KMS-11 (cell line): ENCODE measurements at regions not wholly inside any gene's neighbourhood (a gene's known extent, or its start where the extent isn't known, plus 50 kb on each side); places are given as distances from the start of the nearest gene placed in this dataset.

Experiments
- H2AFZ ChIP-seq: fragments of 200-600 bp; sonication (generic); 2 replicates; pipeline ENCODE4 v1.6.1; 2016; ENCODE audit warnings: antibody characterized with exemption, mixed run types, low read depth
- H3K27ac ChIP-seq: fragments of 200-600 bp; sonication (generic); 2 replicates; pipeline ENCODE4 v1.6.1; 2016; ENCODE audit warnings: mild to moderate bottlenecking, mixed run types
- H3K27me3 ChIP-seq: fragments of 200-600 bp; sonication (generic); 2 replicates; pipeline ENCODE4 v1.6.1; 2017; ENCODE audit warnings: mild to moderate bottlenecking, low read depth, mixed run types, moderate library complexity; ENCODE audit not compliant: insufficient read depth
- H3K36me3 ChIP-seq: fragments of 200-600 bp; sonication (generic); 2 replicates; pipeline ENCODE4 v1.6.1; 2017; ENCODE audit warnings: mild to moderate bottlenecking, mixed run types; ENCODE audit not compliant: insufficient read depth
- H3K4me1 ChIP-seq: fragments of 200-600 bp; sonication (generic); 2 replicates; pipeline ENCODE4 v1.6.1; 2016; ENCODE audit warnings: mild to moderate bottlenecking, low read depth, mixed run types; ENCODE audit not compliant: poor library complexity, severe bottlenecking
- H3K4me2 ChIP-seq: fragments of 200-600 bp; sonication (generic); 2 replicates; pipeline ENCODE4 v1.7.0; 2016; ENCODE audit warnings: mild to moderate bottlenecking, mixed run types
- H3K4me3 ChIP-seq: fragments of 200-600 bp; sonication (generic); IDR thresholded peaks from 2 replicates; pipeline ENCODE4 v1.6.1; 2017; ENCODE audit warnings: low read depth, low read length, mixed read lengths; ENCODE audit not compliant: insufficient read depth
- H3K79me2 ChIP-seq: fragments of 200-600 bp; sonication (generic); 2 replicates; pipeline ENCODE4 v1.6.1; 2016; ENCODE audit warnings: low read depth, mixed run types; ENCODE audit not compliant: insufficient read depth
- H3K9ac ChIP-seq: fragments of 200-600 bp; sonication (generic); 2 replicates; pipeline ENCODE4 v1.6.1; 2016; ENCODE audit warnings: mild to moderate bottlenecking, mixed run types
- H4K20me1 ChIP-seq: fragments of 200-600 bp; sonication (generic); 2 replicates; pipeline ENCODE4 v1.6.1; 2016; ENCODE audit warnings: mild to moderate bottlenecking, mixed run types; ENCODE audit not compliant: insufficient read depth
- CTCF ChIP-seq: fragments of 200-600 bp; sonication (generic); conservative IDR thresholded peaks from 2 replicates; pipeline ENCODE4 v1.6.1; 2017; ENCODE audit warnings: low read depth, mild to moderate bottlenecking, antibody characterized with exemption, low read length, moderate library complexity, mixed read lengths

GRCh38 chr7:39810204-39810642, 139.8 kb upstream of the CDK13 start:
- no peaks in the 10 kb centered on the region for H3K27me3 ChIP-seq
- H3K4me2 ChIP-seq = no peak overlapping the region
- H3K9ac ChIP-seq = no peak overlapping the region
- H3K79me2 ChIP-seq = no peaks in the 10 kb centered on the region
- H4K20me1 ChIP-seq = no peaks in the 10 kb centered on the region
- H3K36me3 ChIP-seq = no peaks in the 10 kb centered on the region
- H3K4me1 ChIP-seq = peaks cover 2% of the 10 kb centered on the region
- TF ChIP-seq CTCF = no peak
- no peak overlapping the region for H3K27ac ChIP-seq
- H2AFZ ChIP-seq = no peak overlapping the region
- H3K4me3 ChIP-seq = no peak overlapping the region

GRCh38 chr7:39810710-39811109, 139.3 kb upstream of the CDK13 start:
- no peak overlapping the region for H3K9ac ChIP-seq
- H3K4me2 ChIP-seq = no peak overlapping the region
- no peak for TF ChIP-seq CTCF
- no peaks in the 10 kb centered on the region for H4K20me1 ChIP-seq
- no peaks in the 10 kb centered on the region for H3K36me3 ChIP-seq
- no peak overlapping the region for H3K27ac ChIP-seq
- peaks cover 7% of the 10 kb centered on the region for H3K4me1 ChIP-seq
- H3K4me3 ChIP-seq = no peak overlapping the region
- no peak overlapping the region for H2AFZ ChIP-seq
- H3K27me3 ChIP-seq = no peaks in the 10 kb centered on the region
- no peaks in the 10 kb centered on the region for H3K79me2 ChIP-seq

- no peaks in the 10 kb centered on the region for H3K36me3 ChIP-seq
- no peaks in the 10 kb centered on the region for H3K27me3 ChIP-seq
These were observed 138.9 kb upstream of the CDK13 start for GRCh38 chr7:39811161-39811614.

GRCh38 chr7:39816462-39817060, 133.5 kb upstream of the CDK13 start:
- Histone ChIP-seq H3K79me2 (no peaks in the 10 kb centered on the region), H3K4me2 (no peak overlapping the region), H3K9ac (no peak overlapping the region), H4K20me1 (no peaks in the 10 kb centered on the region), H2AFZ (no peak overlapping the region), H3K27me3 (no peaks in the 10 kb centered on the region), H3K27ac (no peak overlapping the region), H3K36me3 (no peaks in the 10 kb centered on the region), H3K4me1 (peaks cover 8% of the 10 kb centered on the region), H3K4me3 (no peak overlapping the region)
- TF ChIP-seq CTCF = no peak

More at GRCh38 chr7:39811161-39811614, 138.9 kb upstream of the CDK13 start:
- peaks cover 8% of the 10 kb centered on the region for H3K4me1 ChIP-seq
- H2AFZ ChIP-seq = no peak overlapping the region
- no peak for TF ChIP-seq CTCF
- H3K27ac ChIP-seq = no peak overlapping the region
- no peak overlapping the region for H3K4me3 ChIP-seq
- no peaks in the 10 kb centered on the region for H4K20me1 ChIP-seq
- no peaks in the 10 kb centered on the region for H3K79me2 ChIP-seq
- no peak overlapping the region for H3K4me2 ChIP-seq
- no peak overlapping the region for H3K9ac ChIP-seq
